Fibroblast of upper back skin (primary cell): ENCODE measurements at regions not wholly inside any gene's neighbourhood (a gene's known extent, or its start where the extent isn't known, plus 50 kb on each side); places are given as distances from the start of the nearest gene placed in this dataset.
"Not testable (repeated sequence)": the region's sequence is repeated elsewhere in the genome, so short reads cannot be mapped to it uniquely, and the experiment has no call there.

Experiments used
- DNase-seq: peaks from one replicate; pipeline ENCODE4 v3.0.0-alpha.2; 2013

DNA sequence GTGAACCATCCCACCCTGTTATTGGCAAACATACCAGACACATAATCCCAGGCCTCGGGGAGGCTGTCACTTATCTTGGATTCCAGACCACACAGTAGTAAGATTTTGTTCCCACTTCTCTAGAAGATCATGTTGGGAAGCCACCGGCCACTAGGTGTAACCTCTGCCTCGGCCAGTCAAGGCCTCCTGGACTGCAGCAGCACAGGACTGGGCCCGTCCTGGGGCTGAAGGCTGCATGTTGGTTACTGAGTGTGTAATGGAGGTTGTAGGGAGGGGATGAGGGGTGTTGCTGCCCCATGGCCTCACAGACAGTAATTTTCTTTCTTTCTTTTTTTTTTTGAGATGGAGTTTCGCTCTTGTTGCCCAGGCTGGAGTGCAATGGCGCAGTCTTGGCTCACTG, 92.4 kb upstream of the SYT13 start:
- DNase-seq: no peak

DNA sequence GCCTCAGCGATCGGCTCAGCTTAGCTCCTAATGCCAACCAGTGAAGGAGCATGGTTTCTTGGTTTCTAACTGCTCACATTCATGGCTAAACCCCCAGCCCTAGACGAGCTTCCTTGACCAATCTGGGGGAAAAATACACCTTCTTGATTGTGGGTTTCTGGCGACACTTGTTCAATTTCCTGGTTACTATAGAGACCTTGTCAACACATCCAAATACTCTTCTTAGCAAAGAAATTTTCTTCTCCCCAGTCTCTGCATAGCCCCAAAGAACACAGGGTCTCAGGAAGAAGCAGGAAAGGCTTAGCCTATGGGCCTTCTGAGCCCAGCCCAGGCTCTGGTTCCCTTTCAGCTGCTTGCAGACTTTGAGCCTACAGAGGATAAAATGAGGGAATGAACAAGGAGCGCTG, 88.5 kb upstream of the SYT13 start:
- DNase-seq: no peak

DNA sequence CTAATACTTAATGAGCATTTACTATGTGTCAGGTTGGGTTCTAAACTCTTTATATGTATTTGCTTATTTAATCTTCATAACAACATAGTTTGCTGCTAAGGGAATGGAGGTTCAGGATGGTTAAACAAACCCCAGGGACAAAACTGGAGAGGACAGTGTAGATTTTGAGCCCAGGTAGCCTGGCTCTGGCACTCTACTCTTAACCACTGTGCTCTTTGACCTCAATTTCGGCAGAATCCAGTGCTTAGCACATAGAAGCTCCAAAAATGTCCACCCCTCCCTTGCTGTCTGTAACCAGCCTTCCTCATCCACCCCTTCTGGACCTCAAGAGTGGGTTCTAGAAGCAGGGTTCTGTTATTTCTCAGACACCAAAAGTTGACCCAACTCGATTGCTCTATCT, 88.0 kb upstream of the SYT13 start:
- no peak for DNase-seq

DNA sequence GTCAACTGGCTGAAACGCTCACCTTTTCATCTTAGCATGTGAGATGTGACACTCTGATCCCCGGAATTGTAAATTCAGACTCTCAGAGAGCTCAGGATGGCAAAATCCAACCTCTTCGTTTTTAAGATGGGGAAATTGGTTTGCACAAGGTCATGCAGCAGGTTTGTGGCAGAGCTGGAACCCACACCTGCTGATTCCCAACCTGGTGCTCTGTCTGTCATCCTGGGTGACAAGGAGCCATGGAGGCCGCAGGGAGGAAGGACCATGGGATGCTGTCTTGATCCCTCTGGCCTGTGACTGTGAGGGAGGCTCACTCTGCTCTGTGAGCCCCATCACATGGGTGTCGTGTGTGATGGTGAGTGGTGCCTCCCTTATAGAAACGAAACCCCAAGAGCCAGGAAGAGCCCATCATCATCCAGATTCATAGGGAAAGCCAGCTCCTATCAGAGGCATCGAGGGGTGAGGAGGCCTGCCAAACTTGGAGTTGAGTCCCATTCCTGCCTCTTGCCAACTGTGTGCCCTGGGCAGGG, 87.4 kb upstream of the SYT13 start:
- no peak for DNase-seq

DNA sequence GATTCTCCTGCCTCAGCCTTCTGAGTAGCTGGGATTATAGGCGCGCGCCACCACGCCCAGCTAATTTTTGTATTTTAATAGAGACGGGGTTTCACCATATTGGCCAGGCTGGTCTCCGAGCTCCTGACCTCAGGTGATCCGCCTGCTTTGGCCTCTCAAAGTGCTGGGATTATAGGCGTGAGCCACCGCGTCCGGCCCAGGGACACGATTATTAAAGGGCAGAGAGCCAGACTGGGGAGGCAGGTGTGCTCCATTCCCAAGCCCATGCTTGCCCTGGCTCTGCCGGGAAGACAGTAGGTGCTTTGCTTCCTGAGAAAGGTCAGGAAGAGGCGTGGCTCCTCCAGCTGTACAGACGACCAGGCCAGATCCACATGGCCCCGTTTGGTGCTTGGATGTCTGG, 86.3 kb upstream of the SYT13 start:
- DNase-seq: not testable (repeated sequence)

DNA sequence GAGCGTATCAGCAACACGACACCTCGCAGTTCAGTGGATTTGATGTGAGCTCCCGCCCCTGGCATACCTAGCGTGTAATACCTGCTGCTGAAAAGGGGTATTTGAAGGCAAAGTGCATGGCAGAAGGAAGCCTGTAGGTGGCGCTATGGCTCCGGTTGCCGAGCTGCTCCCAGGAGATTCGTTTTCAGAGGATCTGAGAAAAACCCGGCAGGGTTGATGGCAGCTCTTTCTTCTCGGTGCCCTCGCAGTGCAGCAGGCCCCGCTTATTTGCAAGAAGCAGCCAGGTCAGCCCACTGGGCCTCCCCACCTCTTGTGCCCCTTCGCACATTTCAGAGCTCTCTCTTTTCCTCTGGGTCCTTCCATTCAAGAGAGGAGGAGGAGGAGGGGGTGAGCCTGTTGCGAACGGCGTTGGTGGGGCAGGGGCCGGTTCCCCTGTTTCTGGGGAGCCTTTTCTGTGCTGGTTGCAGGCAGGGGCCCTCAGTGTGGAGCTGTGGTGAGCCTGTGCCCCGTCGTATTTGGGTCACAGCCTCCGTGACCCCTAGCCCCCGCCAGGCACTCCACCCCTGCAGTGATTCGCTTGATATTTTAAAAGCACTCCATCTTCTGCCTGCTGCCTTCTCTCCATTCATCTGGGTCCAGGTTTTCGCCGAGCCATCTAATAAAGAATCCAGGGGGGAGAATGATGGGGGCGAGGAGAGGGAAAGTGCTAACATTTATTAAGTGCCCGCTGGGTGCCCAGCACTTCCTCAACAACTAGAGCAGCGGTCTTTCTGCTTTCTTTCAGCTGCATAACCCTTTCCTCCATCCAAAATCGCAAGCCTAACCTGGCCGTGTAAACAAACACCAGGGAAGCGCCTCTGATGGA, 85.3 kb upstream of the SYT13 start:
- peak; percentile 55 for DNase-seq

DNA sequence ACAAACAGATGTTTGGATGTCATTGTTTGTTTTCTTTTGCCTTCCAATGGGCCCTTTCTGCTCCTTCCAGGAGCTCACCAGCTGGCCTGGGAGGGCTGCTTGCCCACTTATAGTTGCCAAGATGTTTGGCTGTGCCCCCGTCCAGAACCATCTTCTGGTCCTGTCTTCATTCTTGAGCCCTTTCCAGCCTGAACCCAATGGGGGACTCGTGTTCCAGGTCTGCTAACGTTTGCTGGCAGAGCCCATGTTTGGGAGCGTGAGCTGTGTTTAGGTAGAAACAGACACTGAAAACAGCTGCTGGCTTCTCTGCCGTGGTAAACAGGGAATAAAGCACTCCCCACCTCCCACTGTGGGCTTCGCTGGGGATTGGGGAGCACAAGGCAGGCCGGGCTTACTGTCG, 83.2 kb upstream of the SYT13 start:
- DNase-seq: no peak

DNA sequence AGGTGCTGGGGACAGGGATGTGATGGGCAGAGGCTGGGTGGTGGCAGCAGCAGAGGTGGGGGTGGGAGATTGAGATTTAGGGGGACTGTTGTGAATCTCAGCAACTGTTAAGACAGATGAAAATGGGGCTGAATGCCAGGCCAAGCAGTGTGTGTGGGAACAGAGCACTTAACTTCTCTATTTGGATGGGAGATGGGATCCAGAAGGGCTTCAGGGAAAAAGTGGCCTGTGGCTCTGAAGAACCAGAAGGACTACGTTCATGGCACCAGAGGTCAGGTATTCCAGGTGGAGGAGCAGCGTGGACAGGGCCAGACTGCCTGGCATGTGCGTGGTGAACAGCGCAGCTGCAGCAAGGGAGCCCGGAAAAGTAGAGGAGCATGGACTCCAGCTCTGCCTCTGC, 82.6 kb upstream of the SYT13 start:
- DNase-seq: no peak

DNA sequence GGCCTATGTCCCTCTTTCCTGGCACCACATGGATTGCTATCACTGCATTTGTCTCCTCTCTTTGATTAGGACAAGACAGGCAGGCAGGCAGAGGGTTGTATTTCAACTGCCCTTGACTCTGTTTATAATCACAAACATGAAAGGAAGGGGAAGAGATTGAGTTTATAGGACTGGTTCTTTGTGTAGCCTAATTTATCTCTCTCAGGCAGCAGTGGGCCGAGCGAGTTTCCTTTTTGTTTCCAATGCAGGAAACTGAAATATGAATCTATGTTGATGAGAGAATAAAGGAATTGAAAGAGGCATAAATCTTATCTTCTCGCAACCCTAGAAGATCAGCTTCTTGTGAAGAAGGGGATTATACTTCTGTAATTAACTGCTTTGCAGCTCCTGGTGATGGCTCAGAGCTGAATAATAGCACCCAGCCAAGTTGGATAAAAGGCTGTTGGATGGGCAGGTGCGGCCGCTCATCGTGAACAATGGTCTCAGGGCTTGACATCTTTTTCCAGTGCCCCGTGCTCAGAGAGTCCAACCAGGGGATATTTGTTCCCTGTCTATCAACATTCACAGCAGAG, 80.6 kb upstream of the SYT13 start:
- no peak for DNase-seq

DNA sequence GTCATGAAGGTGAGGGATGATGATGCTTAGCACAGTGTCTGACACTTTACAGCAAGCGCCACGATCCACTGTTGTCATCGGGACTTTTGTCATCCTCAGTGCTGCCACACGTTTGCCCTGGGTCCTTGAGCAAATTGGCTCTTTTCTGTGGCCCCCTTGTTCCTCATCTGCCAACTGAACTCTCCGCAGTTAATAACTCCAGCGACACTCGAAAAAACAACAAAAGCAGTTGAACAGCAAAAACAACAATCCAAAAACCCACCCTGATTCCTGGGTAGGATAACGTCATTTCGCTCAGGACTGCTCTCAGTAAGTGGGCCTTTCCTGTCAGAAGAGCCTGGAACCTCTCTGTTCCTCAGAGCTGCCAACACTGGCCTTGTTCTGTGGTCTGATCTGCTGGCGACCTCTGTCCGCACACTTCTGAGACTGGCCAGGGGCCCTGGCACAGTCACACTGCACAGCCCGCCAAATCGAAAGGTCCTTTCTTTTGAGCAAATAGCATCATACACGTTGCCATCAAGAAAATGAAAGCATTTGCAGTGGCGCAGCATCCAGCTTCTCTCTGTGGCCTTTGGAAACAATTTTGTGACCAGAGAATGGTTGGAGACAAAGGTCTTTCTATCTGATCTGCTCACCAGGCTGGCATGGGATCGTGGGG, 79.9 kb upstream of the SYT13 start:
- DNase-seq: no peak

DNA sequence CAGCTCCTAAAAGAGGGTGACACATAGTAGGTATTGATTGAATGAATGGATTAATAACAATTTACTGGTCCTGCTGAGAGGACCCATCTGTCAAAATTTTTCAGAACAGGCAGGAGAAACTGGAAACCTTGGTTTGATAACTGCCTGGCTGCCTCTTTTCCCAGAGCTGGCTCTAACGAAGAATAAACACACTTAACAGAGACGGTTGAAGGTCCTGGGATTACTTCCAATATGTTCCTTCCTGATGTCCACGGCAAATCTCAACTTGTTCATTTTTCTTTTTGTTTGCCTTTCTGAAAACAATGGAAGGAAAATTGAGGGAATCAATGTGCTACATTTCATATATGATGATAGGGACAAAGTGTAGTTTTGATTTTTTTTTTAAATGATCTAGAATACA, 76.5 kb upstream of the SYT13 start:
- no peak for DNase-seq

DNA sequence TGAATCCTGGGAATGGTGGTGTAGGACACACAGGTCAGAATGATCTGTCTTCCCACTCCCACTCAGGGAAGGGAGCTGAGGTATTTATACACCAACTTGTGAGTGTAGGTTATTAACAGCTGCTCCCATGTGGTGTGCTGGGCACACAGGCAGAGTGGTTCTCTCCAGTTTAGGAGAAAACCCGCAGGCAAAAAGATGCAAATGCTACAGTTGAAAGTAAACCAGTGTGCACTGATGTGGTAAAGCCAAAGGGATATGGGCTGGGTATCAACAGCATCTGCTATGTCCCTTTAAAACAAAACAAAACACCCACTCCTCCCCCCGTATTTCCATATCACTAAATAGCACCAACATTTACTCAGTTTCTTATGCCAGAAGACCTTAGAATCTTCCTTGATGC, 75.4 kb upstream of the SYT13 start:
- DNase-seq: no peak

DNA sequence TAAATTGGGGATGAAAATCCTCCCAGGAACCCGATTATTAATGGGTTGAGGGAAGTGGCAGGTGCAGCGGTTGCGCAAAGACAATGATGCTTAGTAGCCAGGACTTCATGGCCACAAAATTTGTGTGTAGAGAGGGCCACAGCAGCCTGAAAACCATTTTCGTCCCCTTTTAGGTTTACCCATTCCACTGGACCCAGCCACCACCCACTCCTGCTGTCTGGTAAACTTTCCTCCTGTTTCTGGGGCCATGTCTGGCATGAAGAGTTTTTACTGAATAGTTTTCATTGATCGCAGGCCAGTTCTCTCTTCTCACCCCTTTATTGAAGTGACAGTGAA, 69.5 kb upstream of the SYT13 start:
- DNase-seq: no peak

DNA sequence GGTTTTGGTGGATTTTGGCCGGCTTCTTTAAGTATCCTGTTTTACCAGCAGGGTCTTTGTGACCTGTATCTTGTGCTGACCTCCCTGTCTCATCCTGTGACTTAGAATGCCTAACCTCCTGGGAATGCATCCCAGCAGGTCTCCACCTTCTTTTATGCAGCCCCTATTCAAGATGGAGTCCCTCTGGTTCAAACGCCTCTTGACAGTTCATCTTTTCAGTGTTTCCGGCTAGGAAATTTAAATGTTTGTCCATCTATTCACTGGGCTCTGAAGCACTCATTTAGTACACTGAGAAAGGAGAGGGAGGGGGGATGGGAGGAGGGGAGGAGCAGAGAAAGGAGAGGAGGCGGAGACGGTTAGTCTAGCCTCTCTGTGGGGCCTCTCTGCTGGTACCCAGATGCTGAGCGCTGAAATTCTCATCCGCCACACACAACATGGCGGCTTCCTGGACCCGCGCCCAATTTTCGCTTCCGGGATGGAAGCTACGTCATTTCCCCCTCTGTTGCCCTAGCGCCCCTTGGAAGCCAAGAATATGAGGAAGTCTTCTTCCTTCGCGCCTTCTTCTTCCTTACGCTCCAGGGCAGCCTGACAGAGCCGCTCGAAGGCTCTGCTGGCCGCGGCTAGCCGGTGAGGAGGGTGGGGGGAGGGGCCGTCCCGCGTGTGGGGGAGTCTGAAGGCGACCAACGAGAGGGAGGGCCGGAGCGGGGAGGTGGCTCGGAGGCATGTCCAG, 69.0 kb upstream of the SYT13 start:
- DNase-seq: peak; percentile 69

DNA sequence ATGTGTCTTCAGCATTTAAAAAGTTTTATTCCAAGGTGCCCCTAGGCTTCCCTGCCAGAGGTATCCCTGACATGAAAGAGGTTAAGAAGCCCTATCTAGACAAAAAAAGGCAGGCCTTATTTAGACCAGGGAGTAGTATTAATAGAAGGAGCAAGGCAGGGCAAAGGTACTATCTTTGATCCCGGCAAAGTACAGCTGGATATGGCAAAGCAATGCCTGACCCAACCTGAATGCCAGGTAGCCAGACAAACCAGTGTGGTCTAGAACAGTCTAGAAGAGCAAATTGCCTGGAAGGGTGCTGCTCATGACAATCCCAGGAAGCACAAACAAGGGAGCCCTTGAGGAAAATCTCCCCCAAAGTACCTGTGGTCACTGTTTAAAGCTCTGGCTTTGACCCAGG, 62.6 kb upstream of the SYT13 start:
- DNase-seq: no peak

DNA sequence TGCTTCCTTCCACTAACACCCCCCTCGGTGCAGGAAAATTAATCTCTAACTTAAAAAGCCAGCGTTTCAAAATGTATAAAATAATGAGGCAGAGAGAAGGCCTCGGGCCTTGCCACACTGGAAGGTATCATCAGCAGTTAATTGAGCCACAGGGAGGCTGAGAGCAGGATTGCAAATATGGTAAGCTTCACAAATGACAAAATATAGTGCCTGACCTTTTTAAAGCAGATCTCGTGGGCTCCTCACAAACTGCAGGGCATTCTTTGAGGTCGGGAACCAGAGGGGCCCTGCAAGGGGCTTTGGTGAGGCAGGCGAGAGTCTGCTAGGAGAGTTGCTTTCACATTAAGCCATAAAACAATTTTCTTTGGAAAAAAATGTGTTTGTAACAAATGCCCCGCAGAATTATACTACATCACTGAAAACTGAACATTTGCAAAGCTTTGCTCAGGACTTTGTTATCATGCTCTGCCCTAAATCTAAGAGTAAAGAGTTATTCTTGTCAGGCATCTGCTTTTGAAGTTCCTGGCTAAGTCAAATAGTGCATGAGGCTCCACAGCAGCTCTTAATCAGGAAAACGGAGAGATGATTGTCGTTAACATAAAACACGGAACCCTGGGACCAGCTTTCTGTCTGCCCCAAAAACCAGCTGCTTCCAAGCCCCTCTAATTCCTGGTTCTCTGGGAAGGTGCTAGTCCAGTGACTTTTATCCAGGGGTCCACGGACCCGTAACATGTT, 61.4 kb upstream of the SYT13 start:
- no peak for DNase-seq

DNA sequence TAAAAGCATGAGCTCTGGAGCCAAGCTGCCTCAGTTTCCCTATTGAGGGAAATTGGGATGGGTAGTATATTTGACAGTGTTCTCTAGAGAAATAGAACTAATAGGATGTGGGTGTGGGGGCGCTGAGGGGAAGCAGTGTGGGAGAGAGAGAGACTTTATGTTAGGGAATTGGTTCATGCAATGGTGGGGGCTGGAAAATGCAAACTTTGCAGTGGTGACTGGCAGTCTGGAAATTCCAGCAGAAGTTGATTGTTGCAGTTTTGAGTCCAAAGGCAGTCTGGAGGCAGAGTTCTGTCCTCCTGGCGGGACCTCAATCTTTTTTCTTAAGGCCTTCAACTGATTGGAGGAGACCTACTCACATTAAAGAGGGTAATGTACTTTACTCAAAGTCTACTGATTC, 59.4 kb upstream of the SYT13 start:
- no peak for DNase-seq

DNA sequence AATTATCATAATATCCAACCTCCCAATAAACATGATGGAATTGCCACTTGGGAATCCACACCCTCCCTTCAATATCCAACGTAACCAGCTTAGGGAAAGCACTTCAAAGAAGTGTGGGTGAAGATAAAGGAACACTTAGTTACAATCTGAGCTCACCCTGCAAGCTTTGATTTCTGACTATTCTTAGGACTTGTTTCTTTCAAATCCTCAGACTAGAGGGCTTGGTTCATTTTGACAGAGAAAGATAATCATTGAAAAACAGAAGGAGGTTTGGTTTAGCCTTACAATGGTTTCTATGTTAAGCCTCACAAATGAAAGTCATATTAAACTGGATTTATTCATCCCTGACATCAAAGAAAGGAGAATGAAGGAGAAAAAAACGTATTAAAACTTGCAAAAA, 57.9 kb upstream of the SYT13 start:
- no peak for DNase-seq

DNA sequence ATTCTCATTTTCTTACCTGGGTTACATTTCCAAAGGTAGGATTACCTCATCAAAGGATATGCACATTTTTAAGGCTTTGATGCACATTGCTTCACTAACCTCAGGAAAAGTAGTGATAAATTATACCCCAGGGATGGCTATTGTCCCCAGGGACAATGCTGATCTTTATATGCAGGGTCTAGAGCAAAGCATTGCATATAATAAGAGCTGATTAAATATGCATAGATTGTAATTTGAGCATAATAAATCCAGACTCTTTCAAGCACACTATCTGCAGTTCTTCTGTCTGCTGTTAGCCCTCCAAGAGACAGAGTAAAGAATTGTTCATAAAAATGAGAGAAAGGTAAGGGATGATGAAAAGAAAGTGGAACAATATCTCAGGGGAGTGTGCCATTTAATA, 57.3 kb upstream of the SYT13 start:
- no peak for DNase-seq

DNA sequence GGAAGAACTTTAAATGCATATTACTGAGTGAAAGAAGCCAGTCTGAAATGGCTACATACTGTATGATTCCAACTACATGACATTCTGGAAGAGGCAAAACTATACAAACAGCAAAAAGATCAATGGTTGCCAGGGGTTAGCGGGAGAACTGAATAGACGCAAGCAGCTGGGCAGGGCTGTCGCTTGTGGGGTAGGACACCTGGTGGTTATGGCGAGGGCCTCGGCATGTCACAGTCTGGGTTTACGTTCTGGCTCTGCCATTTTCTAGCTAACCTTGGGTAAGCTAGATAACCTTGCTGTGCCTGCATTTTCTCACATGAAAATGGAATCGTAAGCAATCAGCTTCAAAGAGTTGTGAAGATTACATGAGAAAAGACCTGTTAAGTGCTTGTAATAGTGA, 55.2 kb upstream of the SYT13 start:
- DNase-seq: no peak

DNA sequence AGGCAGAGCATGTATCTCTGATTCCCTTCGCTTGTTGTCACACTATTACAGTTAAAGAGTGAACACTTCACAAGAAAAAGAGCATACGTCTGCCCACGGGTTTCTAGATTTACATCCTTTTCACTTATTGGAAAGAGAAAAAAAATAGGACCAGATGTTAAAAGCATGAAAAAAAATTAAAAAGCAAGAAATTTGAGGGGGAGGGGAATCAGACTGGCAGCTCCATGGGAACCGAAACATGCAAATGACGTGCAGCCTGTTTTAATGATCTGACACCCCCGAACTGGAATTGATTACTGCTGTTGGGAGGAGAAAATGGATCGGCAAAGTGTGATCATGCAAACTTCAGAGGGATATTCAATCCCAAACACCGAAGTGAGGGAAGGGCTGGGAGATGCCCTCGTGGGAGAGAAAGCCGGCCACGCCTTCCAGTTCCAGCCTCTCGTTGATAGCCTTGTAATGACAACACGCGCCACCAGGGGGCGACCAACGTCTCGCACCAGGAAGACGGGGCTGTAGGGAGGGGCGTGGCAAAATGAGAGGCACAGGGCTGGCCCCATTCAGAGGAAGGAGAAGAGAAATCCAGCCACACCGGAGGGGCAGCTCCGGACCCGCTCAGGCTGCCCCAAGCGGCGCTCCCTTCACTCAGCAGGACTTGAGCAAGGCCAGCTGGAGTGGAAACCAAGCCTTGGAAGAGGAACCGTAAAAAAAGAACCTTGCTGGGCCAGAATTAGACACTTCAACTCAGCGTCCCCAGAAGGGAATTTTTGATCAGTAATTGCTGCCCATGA, 53.8 kb upstream of the SYT13 start:
- peak; percentile 79 for DNase-seq
